Vagina (tissue), 2 donors: ENCODE measurements at regions not wholly inside any gene's neighbourhood (a gene's known extent, or its start where the extent isn't known, plus 50 kb on each side); places are given as distances from the start of the nearest gene placed in this dataset.

Source experiments
- DNase-seq, 2 donors: peaks; one replicate each; pipeline ENCODE4 v3.0.0-alpha.2; 2017; ENCODE audit errors: extremely low spot score in 2 of 2
- H3K27ac ChIP-seq: fragments of 200-600 bp; sonication (generic); one replicate; pipeline ENCODE4 v1.5.1; 2019
- H3K27me3 ChIP-seq: fragments of 200-600 bp; sonication (generic); one replicate; pipeline ENCODE4 v1.5.1; 2019
- H3K36me3 ChIP-seq, 2 donors: fragments of 200-600 bp; sonication (generic); one replicate each; pipeline ENCODE4 v1.5.1; 2017 to 2019
- H3K4me1 ChIP-seq: fragments of 200-600 bp; sonication (generic); one replicate; pipeline ENCODE4 v1.5.1; 2019
- H3K4me3 ChIP-seq, 2 donors: fragments of 200-600 bp; sonication (generic); 1 replicate in 1 of 2; 2 replicates in 1 of 2; pipeline ENCODE4 v1.5.1; 2016 to 2019
- H3K9me3 ChIP-seq: fragments of 200-600 bp; sonication (generic); one replicate; pipeline ENCODE4 v1.5.1; 2019
- CTCF ChIP-seq, 3 experiments: fragments of 450-650 bp in 2 of 3; fragments of 200-600 bp in 1 of 3; sonication (generic) in 1 of 3; IDR thresholded peaks; one replicate each; pipeline ENCODE4 v1.5.1; 2017 to 2019; ENCODE audit warnings: antibody characterized with exemption in 3 of 3, mild to moderate bottlenecking in 2 of 3, moderate library complexity in 2 of 3
- POLR2A ChIP-seq, 2 donors: fragments of 450-650 bp; IDR thresholded peaks; one replicate each; pipeline ENCODE4 v1.6.1; 2017; ENCODE audit warnings: antibody characterized with exemption in 2 of 2, mild to moderate bottlenecking in 2 of 2, moderate library complexity in 2 of 2
- POLR2AphosphoS5 ChIP-seq, 2 donors: sonication (generic); formaldehyde crosslinking; IDR thresholded peaks; one replicate each; pipeline ENCODE4 v1.9.0; 2017; ENCODE audit warnings: antibody characterized with exemption in 2 of 2, mild to moderate bottlenecking in 2 of 2, low read depth in 1 of 2; ENCODE audit not compliant: insufficient read depth in 1 of 2
- intact Hi-C: fragments of 100-400 bp; cut with DNase I; formaldehyde crosslinking; loops from one replicate; pipeline ENCODE4 v1.15.1; 2023

DNA sequence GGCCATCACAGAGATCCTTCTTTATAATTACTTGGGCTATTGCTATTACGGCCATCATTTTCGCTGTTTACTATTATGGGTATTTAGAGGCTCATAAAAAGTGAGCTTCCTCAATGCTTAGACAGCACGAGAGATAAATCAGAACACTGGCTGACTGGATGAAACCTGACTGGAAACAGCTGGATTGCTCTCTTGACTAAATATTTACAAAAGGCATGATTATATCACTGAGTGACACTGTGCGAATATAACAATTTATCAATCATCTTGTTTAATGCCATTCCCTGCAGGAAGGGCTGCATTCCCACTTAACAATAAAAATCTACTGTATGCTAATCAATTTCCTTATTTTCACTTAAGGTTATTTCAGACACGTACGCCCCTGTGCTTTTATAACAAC is 260.1 kb upstream of the ARID1B start:
- DNase-seq, result no peak
- no peaks in the 10 kb centered on the region for H3K27me3 ChIP-seq
- H3K27ac ChIP-seq, result no peak overlapping the region
- intact Hi-C loops, result no loop called here
- H3K9me3 ChIP-seq, result no peaks in the 10 kb centered on the region
- no peaks in the 10 kb centered on the region for H3K36me3 ChIP-seq
- H3K4me1 ChIP-seq, result no peaks in the 10 kb centered on the region
- H3K4me3 ChIP-seq, result no peak overlapping the region
- TF ChIP-seq CTCF (IDR thresholded peaks at IDR 0.05), result no peak
- no peak for TF ChIP-seq POLR2AphosphoS5 (IDR thresholded peaks at IDR 0.05; ENCODE audit: insufficient read depth in 1 of 2, low read depth in 1 of 2)
- no peak for TF ChIP-seq POLR2A (IDR thresholded peaks at IDR 0.05)

- H3K9me3 ChIP-seq, result no peaks in the 10 kb centered on the region
- no peak overlapping the region for H3K4me3 ChIP-seq
- no peaks in the 10 kb centered on the region for H3K36me3 ChIP-seq
- no peaks in the 10 kb centered on the region for H3K27me3 ChIP-seq
- no peak for DNase-seq
- intact Hi-C loops, result no loop called here
- no peaks in the 10 kb centered on the region for H3K4me1 ChIP-seq
- no peak for TF ChIP-seq CTCF (IDR thresholded peaks at IDR 0.05)
- no peak for TF ChIP-seq POLR2AphosphoS5 (IDR thresholded peaks at IDR 0.05; ENCODE audit: insufficient read depth in 1 of 2, low read depth in 1 of 2)
- no peak for TF ChIP-seq POLR2A (IDR thresholded peaks at IDR 0.05)
- no peak overlapping the region for H3K27ac ChIP-seq
Observed at GRCh38 chr6:156515242-156515641, 261.9 kb upstream of the ARID1B start.

DNA sequence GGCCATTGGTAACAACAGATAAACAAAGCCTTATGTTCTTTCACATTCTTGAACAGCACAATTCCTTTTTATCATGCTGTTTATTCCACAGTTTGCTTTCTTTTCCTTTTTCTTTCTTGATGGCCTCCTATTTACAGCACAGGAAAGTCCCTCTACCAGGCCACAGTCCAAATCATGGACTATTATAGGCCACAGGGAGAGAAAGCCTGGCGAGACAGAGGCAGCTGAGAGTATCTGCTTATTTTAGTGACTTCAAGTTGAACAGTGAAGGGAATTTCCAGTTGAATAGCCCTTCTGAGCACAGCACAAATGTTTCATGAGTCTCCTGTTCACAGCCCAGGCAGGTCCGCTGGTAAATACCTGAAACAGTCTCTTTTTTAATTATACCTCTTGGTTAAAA is 263.7 kb upstream of the ARID1B start:
- no peak overlapping the region for H3K27ac ChIP-seq
- no peaks in the 10 kb centered on the region for H3K9me3 ChIP-seq
- DNase-seq, result no peak
- intact Hi-C loops, result no loop called here
- no peaks in the 10 kb centered on the region for H3K36me3 ChIP-seq
- no peaks in the 10 kb centered on the region for H3K4me1 ChIP-seq
- H3K27me3 ChIP-seq, result no peaks in the 10 kb centered on the region
- H3K4me3 ChIP-seq, result no peak overlapping the region
- no peak for TF ChIP-seq POLR2A (IDR thresholded peaks at IDR 0.05)
- TF ChIP-seq POLR2AphosphoS5 (IDR thresholded peaks at IDR 0.05; ENCODE audit: insufficient read depth in 1 of 2, low read depth in 1 of 2), result no peak
- no peak for TF ChIP-seq CTCF (IDR thresholded peaks at IDR 0.05)

DNA sequence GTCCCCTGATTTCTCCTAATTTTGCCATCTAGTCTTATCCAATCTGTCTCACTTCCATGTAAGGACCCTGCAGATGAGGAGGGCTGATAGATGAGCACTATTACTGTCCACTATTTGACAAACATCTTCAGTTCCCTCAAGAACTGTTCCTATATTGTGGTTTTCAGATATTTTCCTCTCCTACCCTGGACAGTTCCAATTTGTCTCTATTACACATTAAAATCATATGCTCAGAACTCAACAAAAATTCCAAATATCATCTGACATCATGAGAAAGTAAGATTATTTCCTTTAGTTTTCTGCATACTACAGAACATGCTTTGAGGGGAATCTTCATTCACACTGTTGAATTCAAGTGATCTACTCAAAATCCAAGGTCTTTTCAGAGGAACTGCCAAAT is 265.6 kb upstream of the ARID1B start:
- DNase-seq, result no peak
- H3K36me3 ChIP-seq, result no peaks in the 10 kb centered on the region
- H3K9me3 ChIP-seq, result no peaks in the 10 kb centered on the region
- no peak overlapping the region for H3K4me3 ChIP-seq
- intact Hi-C loops, result no loop called here
- no peak overlapping the region for H3K27ac ChIP-seq
- H3K4me1 ChIP-seq, result no peaks in the 10 kb centered on the region
- TF ChIP-seq POLR2A (IDR thresholded peaks at IDR 0.05), result no peak
- no peak for TF ChIP-seq CTCF (IDR thresholded peaks at IDR 0.05)
- TF ChIP-seq POLR2AphosphoS5 (IDR thresholded peaks at IDR 0.05; ENCODE audit: insufficient read depth in 1 of 2, low read depth in 1 of 2), result no peak
- no peaks in the 10 kb centered on the region for H3K27me3 ChIP-seq

GRCh38 chr6:156511051-156511450 is 266.1 kb upstream of the ARID1B start:
- H3K27me3 ChIP-seq, result no peaks in the 10 kb centered on the region
- no peak for TF ChIP-seq POLR2AphosphoS5 (IDR thresholded peaks at IDR 0.05; ENCODE audit: insufficient read depth in 1 of 2, low read depth in 1 of 2)
- TF ChIP-seq CTCF (IDR thresholded peaks at IDR 0.05), result no peak
- TF ChIP-seq POLR2A (IDR thresholded peaks at IDR 0.05), result no peak
- no peak overlapping the region for H3K27ac ChIP-seq
- no peaks in the 10 kb centered on the region for H3K36me3 ChIP-seq
- no peaks in the 10 kb centered on the region for H3K9me3 ChIP-seq
- intact Hi-C loops, result no loop called here
- H3K4me3 ChIP-seq, result no peak overlapping the region
- no peak for DNase-seq
- no peaks in the 10 kb centered on the region for H3K4me1 ChIP-seq
